Testis (tissue), 2 donors: ENCODE measurements at regions not wholly inside any gene's neighbourhood (a gene's known extent, or its start where the extent isn't known, plus 50 kb on each side); places are given as distances from the start of the nearest gene placed in this dataset.

ENCODE experiments used
- CTCF ChIP-seq, 3 experiments: fragments of 450-650 bp in 2 of 3; fragments of 200-600 bp in 1 of 3; sonication (generic) in 1 of 3; IDR thresholded peaks; one replicate each; pipeline ENCODE4 v1.5.1; 2016 to 2019; ENCODE audit warnings: antibody characterized with exemption in 3 of 3, mild to moderate bottlenecking in 2 of 3, moderate library complexity in 1 of 3
- POLR2A ChIP-seq: fragments of 450-650 bp; IDR thresholded peaks from one replicate; pipeline ENCODE4 v1.6.1; 2017; ENCODE audit warnings: antibody characterized with exemption, mild to moderate bottlenecking, moderate library complexity

- TF ChIP-seq POLR2A: no peak
- TF ChIP-seq CTCF (IDR thresholded peaks at IDR 0.05): no peak
Observed at GRCh38 chr10:52517012-52517411, 202.9 kb downstream of the DKK1 start.
